ENCODE measurements at regions not wholly inside any gene's neighbourhood (a gene's known extent, or its start where the extent isn't known, plus 50 kb on each side); places are given as distances from the start of the nearest gene placed in this dataset.

DNA sequence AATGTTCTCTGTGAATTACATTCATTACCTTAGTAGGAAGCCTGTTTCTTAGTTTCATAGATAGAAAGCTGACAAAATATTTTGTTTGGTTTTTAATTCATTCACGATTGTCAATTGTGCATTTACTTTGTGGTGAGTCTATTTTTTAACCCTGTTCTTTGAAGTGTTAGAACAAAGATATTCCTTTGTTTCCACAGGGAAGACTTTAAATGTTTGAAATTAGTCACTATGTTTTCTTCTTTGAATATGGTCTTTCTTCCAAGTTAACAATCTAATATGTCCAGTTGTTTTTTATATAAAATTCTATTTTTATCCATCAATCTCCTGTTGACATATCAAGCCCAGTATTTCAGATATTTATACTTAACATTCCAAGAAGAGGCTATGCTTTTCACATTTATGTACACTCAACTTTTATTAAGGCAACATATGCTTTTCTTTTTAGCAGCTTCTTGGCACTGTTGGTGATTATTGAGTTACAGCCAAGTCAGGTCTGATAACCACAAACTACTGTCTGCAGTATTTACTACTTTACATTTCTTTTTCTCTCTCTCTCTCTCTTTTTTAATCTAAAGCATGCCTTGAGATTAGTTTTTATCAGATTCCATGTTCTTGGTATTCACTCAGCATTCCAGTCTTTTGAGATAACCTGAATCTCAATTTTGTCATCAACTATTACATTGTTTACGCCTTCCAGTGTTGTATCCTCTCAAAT, 812.8 kb upstream of the SLC10A2 start:
- H3K79me2 ChIP-seq (ENCODE audit: insufficient read depth, low read length) = no peaks in the 10 kb centered on the region
- H3K27ac ChIP-seq (ENCODE audit: low read depth, low read length) = no peak overlapping the region
- no peaks in the 10 kb centered on the region for H3K9me2 ChIP-seq (ENCODE audit: insufficient read depth)
- BruUV-seq (replicated peaks) = no TSS peak
- no peaks in the 10 kb centered on the region for H3K27me3 ChIP-seq (ENCODE audit: insufficient read depth, low read length)
- TF ChIP-seq YY1 (IDR thresholded peaks at IDR 0.05; ENCODE audit: extremely low read depth, insufficient replicate concordance, low read depth, low read length) (no peak), POLR2AphosphoS5 (IDR thresholded peaks at IDR 0.05; ENCODE audit: low read depth, low read length) (no peak), CEBPB (IDR thresholded peaks at IDR 0.05; ENCODE audit: low read depth) (no peak), ZFX (IDR thresholded peaks at IDR 0.05) (no peak)
- ChIA-PET RAD21 (ENCODE audit: low non-redundant PET in 1 of 2, low total read pairs in 2 of 2, uncharacterized antibody in 2 of 2, unreplicated experiment in 2 of 2) (no interaction called here), POLR2A (no interaction called here), CTCF (no interaction called here)
- H4K20me1 ChIP-seq (ENCODE audit: insufficient read depth) = no peaks in the 10 kb centered on the region
- no peak overlapping the region for H3K4me2 ChIP-seq (ENCODE audit: low read length)
- intact Hi-C loops (cut with micrococcal nuclease) = no loop called here
- no peak overlapping the region for H3K9ac ChIP-seq (ENCODE audit: low read length)
- no peak overlapping the region for H3K4me3 ChIP-seq (replicated peaks in 1 of 2; ENCODE audit: low read depth in 1 of 2, low read length in 2 of 2)
- H3K9me3 ChIP-seq (ENCODE audit: control insufficient read depth in 1 of 2, insufficient read depth in 1 of 2, low read depth in 1 of 2, low read length in 2 of 2) = no peaks in the 10 kb centered on the region
- DNase-seq (ENCODE audit: low read depth, low spot score) = no peak
- no peak overlapping the region for H2AFZ ChIP-seq (ENCODE audit: low read depth, low read length, poor library complexity, severe bottlenecking)
- peaks cover 0 to 9% of the 10 kb centered on the region in 2 experiments; a peak in 1 of 4 replicates for H3K4me1 ChIP-seq (ENCODE audit: control insufficient read depth in 1 of 2, insufficient read depth in 2 of 2, low read length in 2 of 2)
- ATAC-seq = no peak
- H3K36me3 ChIP-seq (ENCODE audit: control insufficient read depth in 1 of 2, insufficient read depth in 2 of 2, low read length in 2 of 2) = no peaks in the 10 kb centered on the region

DNA sequence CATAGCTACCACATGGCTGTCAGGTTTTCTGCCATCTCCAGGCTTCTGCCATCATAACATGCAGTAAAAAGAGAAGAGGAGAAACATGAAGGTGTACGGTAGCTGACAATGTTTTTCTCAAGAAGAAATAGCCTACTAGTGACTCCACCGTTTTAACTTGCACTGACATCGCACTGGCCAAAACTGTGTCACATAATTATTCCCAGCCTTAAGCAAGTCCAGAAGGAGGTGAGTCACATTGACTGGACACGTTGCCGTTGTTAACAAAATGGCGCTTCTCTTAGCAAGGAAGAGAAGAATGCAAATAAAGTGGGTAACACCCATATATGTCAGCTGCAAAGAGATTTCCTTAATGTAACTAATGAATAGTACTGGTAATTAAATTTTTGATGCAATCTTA, 810.4 kb upstream of the SLC10A2 start:
- H3K4me2 ChIP-seq (ENCODE audit: low read length) = no peak overlapping the region
- ATAC-seq (no peak), DNase-seq (ENCODE audit: low read depth, low spot score) (no peak)
- H4K20me1 ChIP-seq (ENCODE audit: insufficient read depth) = no peaks in the 10 kb centered on the region
- no peaks in the 10 kb centered on the region for H3K4me1 ChIP-seq (ENCODE audit: control insufficient read depth in 1 of 2, insufficient read depth in 2 of 2, low read length in 2 of 2)
- H3K9ac ChIP-seq (ENCODE audit: low read length) = no peak overlapping the region
- no peaks in the 10 kb centered on the region for H3K9me3 ChIP-seq (ENCODE audit: control insufficient read depth in 1 of 2, insufficient read depth in 1 of 2, low read depth in 1 of 2, low read length in 2 of 2)
- ChIA-PET RAD21 (ENCODE audit: low non-redundant PET in 1 of 2, low total read pairs in 2 of 2, uncharacterized antibody in 2 of 2, unreplicated experiment in 2 of 2) (no interaction called here), CTCF (no interaction called here), POLR2A (no interaction called here)
- no peak overlapping the region for H3K27ac ChIP-seq (ENCODE audit: low read depth, low read length)
- H3K79me2 ChIP-seq (ENCODE audit: insufficient read depth, low read length) = no peaks in the 10 kb centered on the region
- no peaks in the 10 kb centered on the region for H3K9me2 ChIP-seq (ENCODE audit: insufficient read depth)
- no TSS peak for BruUV-seq (replicated peaks)
- no peak overlapping the region for H2AFZ ChIP-seq (ENCODE audit: low read depth, low read length, poor library complexity, severe bottlenecking)
- TF ChIP-seq CEBPB (IDR thresholded peaks at IDR 0.05; ENCODE audit: low read depth) = no peak
- no peak for TF ChIP-seq EZH2phosphoT487 (IDR thresholded peaks at IDR 0.05; ENCODE audit: borderline replicate concordance)
- TF ChIP-seq, protein P1, sequence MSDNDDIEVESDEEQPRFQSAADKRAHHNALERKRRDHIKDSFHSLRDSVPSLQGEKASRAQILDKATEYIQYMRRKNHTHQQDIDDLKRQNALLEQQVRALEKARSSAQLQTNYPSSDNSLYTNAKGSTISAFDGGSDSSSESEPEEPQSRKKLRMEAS (IDR thresholded peaks at IDR 0.05) = no peak
- TF ChIP-seq JUND (IDR thresholded peaks at IDR 0.05) = no peak
- TF ChIP-seq EGR1 (IDR thresholded peaks at IDR 0.05; ENCODE audit: low read depth) = no peak
- TF ChIP-seq, protein P2, sequence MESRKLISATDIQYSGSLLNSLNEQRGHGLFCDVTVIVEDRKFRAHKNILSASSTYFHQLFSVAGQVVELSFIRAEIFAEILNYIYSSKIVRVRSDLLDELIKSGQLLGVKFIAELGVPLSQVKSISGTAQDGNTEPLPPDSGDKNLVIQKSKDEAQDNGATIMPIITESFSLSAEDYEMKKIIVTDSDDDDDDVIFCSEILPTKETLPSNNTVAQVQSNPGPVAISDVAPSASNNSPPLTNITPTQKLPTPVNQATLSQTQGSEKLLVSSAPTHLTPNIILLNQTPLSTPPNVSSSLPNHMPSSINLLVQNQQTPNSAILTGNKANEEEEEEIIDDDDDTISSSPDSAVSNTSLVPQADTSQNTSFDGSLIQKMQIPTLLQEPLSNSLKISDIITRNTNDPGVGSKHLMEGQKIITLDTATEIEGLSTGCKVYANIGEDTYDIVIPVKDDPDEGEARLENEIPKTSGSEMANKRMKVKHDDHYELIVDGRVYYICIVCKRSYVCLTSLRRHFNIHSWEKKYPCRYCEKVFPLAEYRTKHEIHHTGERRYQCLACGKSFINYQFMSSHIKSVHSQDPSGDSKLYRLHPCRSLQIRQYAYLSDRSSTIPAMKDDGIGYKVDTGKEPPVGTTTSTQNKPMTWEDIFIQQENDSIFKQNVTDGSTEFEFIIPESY (IDR thresholded peaks at IDR 0.05; ENCODE audit: extremely low read depth, insufficient replicate concordance, low read length) = no peak
- no peak for TF ChIP-seq FOSL1 (IDR thresholded peaks at IDR 0.05; ENCODE audit: low read depth)
- TF ChIP-seq ATF3 (IDR thresholded peaks at IDR 0.05) = no peak
- no peak for TF ChIP-seq ZNF274 (IDR thresholded peaks at IDR 0.05; ENCODE audit: low read depth, low read length)
- no peak for TF ChIP-seq SIN3A (IDR thresholded peaks at IDR 0.05; ENCODE audit: low read depth)
- TF ChIP-seq CTCF (IDR thresholded peaks at IDR 0.05 in 2 of 3, conservative IDR thresholded peaks at IDR 0.05 in 1 of 3; ENCODE audit: borderline replicate concordance in 1 of 3, insufficient read depth in 1 of 3, low read depth in 2 of 3, low read length in 2 of 3) = no peak
- no peak for TF ChIP-seq SP1 (IDR thresholded peaks at IDR 0.05; ENCODE audit: low read depth)
- TF ChIP-seq POLR2A (IDR thresholded peaks at IDR 0.05; ENCODE audit: borderline replicate concordance, extremely low read depth, insufficient read depth, insufficient read length) = no peak
- TF ChIP-seq ELF1 (IDR thresholded peaks at IDR 0.05; ENCODE audit: borderline replicate concordance, low read depth) = no peak
- TF ChIP-seq EZH2 (IDR thresholded peaks at IDR 0.05) = no peak
- no peaks in the 10 kb centered on the region for H3K36me3 ChIP-seq (ENCODE audit: control insufficient read depth in 1 of 2, insufficient read depth in 2 of 2, low read length in 2 of 2)
- H3K27me3 ChIP-seq (ENCODE audit: insufficient read depth, low read length) = no peaks in the 10 kb centered on the region
- intact Hi-C loops (cut with micrococcal nuclease) = no loop called here
- H3K4me3 ChIP-seq (replicated peaks in 1 of 2; ENCODE audit: low read depth in 1 of 2, low read length in 2 of 2) = no peak overlapping the region

Data from HCT116 (cell line).